Suprapubic skin (tissue), 4 donors: ENCODE measurements at regions not wholly inside any gene's neighbourhood (a gene's known extent, or its start where the extent isn't known, plus 50 kb on each side); places are given as distances from the start of the nearest gene placed in this dataset.

Experiments
- CTCF ChIP-seq, 2 donors: fragments of 200-600 bp in 1 of 2; fragments of 450-650 bp in 1 of 2; sonication (generic) in 1 of 2; IDR thresholded peaks; one replicate each; pipeline ENCODE4 v1.5.1; 2016 to 2019; ENCODE audit warnings: antibody characterized with exemption in 2 of 2, mild to moderate bottlenecking in 1 of 2, moderate library complexity in 1 of 2
- EP300 ChIP-seq: sonication (generic); formaldehyde crosslinking; IDR thresholded peaks from one replicate; pipeline ENCODE4 v1.6.1; 2017; ENCODE audit warnings: antibody characterized with exemption
- POLR2A ChIP-seq, 2 donors: fragments of 450-650 bp; IDR thresholded peaks; one replicate each; pipeline ENCODE4 v1.6.1; 2017; ENCODE audit warnings: antibody characterized with exemption in 2 of 2, mild to moderate bottlenecking in 2 of 2, moderate library complexity in 2 of 2
- POLR2AphosphoS5 ChIP-seq, 3 donors: sonication (generic); formaldehyde crosslinking; IDR thresholded peaks; one replicate each; pipeline ENCODE4 v1.6.1; 2017; ENCODE audit warnings: antibody characterized with exemption in 3 of 3

- no peak for TF ChIP-seq CTCF (IDR thresholded peaks at IDR 0.05)
- TF ChIP-seq POLR2AphosphoS5 (IDR thresholded peaks at IDR 0.05) = no peak
- no peak for TF ChIP-seq POLR2A (IDR thresholded peaks at IDR 0.05)
- TF ChIP-seq EP300 = no peak
Observed at GRCh38 chr5:129853588-129853987, 50.7 kb upstream of the CHSY3 start.
